Neutrophil (primary cell): ENCODE measurements at regions not wholly inside any gene's neighbourhood (a gene's known extent, or its start where the extent isn't known, plus 50 kb on each side); places are given as distances from the start of the nearest gene placed in this dataset.

ENCODE experiments used
- H3K27ac ChIP-seq: fragments of 200-600 bp; sonication (generic); 2 replicates; pipeline ENCODE4 v1.5.1; 2016; ENCODE audit warnings: mild to moderate bottlenecking, moderate library complexity
- H3K27me3 ChIP-seq: fragments of 200-600 bp; sonication (generic); 2 replicates; pipeline ENCODE4 v1.6.0; 2016; ENCODE audit warnings: mild to moderate bottlenecking
- H3K36me3 ChIP-seq: fragments of 200-600 bp; sonication (generic); 2 replicates; pipeline ENCODE4 v1.5.1; 2017
- H3K4me1 ChIP-seq, 2 experiments: fragments of 200-600 bp in 1 of 2; sonication (generic) in 1 of 2; 1 replicate in 1 of 2; 2 replicates in 1 of 2; pipeline versions ENCODE4 v1.5.1 to v1.6.1; 2013 to 2016; ENCODE audit warnings: low read depth in 1 of 2, low read length in 1 of 2, mild to moderate bottlenecking in 1 of 2, moderate library complexity in 1 of 2; ENCODE audit not compliant: control insufficient read depth in 1 of 2, insufficient read depth in 1 of 2
- H3K4me3 ChIP-seq, 2 experiments: fragments of 200-600 bp in 1 of 2; sonication (generic) in 1 of 2; 1 replicate in 1 of 2; 2 replicates in 1 of 2; pipeline ENCODE4 v1.5.1; 2013 to 2016; ENCODE audit warnings: low read depth in 1 of 2, low read length in 1 of 2, mild to moderate bottlenecking in 1 of 2, moderate library complexity in 1 of 2
- H3K9me3 ChIP-seq: fragments of 200-600 bp; sonication (generic); 2 replicates; pipeline ENCODE4 v1.5.1; 2016
- CTCF ChIP-seq: fragments of 200-600 bp; sonication (generic); IDR thresholded peaks from 2 replicates; pipeline ENCODE4 v1.5.1; 2016; ENCODE audit warnings: antibody characterized with exemption

- H3K27me3 ChIP-seq: no peaks in the 10 kb centered on the region
- H3K36me3 ChIP-seq: no peaks in the 10 kb centered on the region
- no peaks in the 10 kb centered on the region for H3K4me1 ChIP-seq
- H3K4me3 ChIP-seq: no peak overlapping the region
- H3K27ac ChIP-seq: no peak overlapping the region
- no peak for TF ChIP-seq CTCF
- H3K9me3 ChIP-seq: no peaks in the 10 kb centered on the region
These were observed 190.6 kb downstream of the PHLDA1 start for GRCh38 chr12:75840994-75841355.

- Histone ChIP-seq H3K4me3 (no peak overlapping the region), H3K9me3 (no peaks in the 10 kb centered on the region), H3K27ac (no peak overlapping the region), H3K27me3 (no peaks in the 10 kb centered on the region), H3K4me1 (no peaks in the 10 kb centered on the region), H3K36me3 (no peaks in the 10 kb centered on the region)
- TF ChIP-seq CTCF: no peak
These were observed 193.3 kb downstream of the PHLDA1 start for GRCh38 chr12:75838309-75838708.

DNA sequence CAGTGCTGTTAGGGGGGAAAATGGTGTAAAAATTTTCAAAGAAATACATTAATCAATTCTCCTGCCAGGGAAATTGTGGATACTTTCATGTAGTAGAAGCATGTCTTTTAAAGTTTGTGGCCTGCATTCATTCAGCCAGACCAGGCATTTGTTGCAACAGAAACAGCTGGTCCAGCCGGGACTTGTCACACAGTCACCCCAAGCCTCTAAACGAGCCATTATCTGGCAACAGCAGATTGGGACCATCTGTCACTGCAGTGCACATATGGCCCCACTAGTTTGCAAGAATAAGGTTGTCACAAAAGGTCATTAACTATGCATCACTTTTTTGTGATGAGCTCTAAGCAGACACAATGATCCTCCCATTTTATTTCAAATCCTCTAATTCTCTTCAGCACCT is 193.9 kb downstream of the PHLDA1 start:
- Histone ChIP-seq H3K36me3 (no peaks in the 10 kb centered on the region), H3K27ac (no peak overlapping the region)

DNA sequence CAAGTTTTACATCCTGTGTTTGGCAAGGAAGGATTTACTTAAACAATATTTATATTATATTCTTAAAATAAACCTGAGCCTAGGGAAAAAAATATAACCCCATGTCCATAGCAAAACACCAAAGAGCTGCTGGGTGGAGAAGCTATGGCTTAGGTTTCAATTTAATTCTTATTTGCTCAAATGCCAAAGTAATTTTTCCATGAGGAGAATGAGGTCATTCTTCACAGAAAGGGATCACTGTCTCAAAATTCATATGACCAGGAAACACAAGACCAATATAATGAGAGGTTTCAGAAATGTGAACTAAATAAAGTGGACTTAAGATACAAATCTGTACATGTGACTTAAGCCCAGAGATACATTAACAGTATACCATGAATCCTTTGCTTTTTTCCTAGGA is 195.0 kb downstream of the PHLDA1 start:
- Histone ChIP-seq H3K4me1 (no peaks in the 10 kb centered on the region), H3K36me3 (no peaks in the 10 kb centered on the region)
- TF ChIP-seq CTCF: no peak

More for the DNA sequence above, 193.9 kb downstream of the PHLDA1 start:
- Histone ChIP-seq H3K27me3 (no peaks in the 10 kb centered on the region), H3K9me3 (no peaks in the 10 kb centered on the region), H3K4me1 (no peaks in the 10 kb centered on the region), H3K4me3 (no peak overlapping the region)
- TF ChIP-seq CTCF: no peak

GRCh38 chr12:75834591-75834990 is 197.0 kb downstream of the PHLDA1 start:
- Histone ChIP-seq H3K4me1 (no peaks in the 10 kb centered on the region), H3K27ac (no peak overlapping the region), H3K27me3 (no peaks in the 10 kb centered on the region), H3K36me3 (no peaks in the 10 kb centered on the region), H3K4me3 (no peak overlapping the region), H3K9me3 (no peaks in the 10 kb centered on the region)
- TF ChIP-seq CTCF: no peak

More for the DNA sequence above, 195.0 kb downstream of the PHLDA1 start:
- Histone ChIP-seq H3K27ac (no peak overlapping the region), H3K27me3 (no peaks in the 10 kb centered on the region), H3K4me3 (no peak overlapping the region), H3K9me3 (no peaks in the 10 kb centered on the region)

GRCh38 chr12:75833268-75833667 is 198.3 kb downstream of the PHLDA1 start:
- no peak for TF ChIP-seq CTCF
- no peak overlapping the region for H3K4me3 ChIP-seq
- no peaks in the 10 kb centered on the region for H3K9me3 ChIP-seq
- no peaks in the 10 kb centered on the region for H3K4me1 ChIP-seq
- H3K27me3 ChIP-seq: no peaks in the 10 kb centered on the region
- H3K27ac ChIP-seq: no peak overlapping the region
- no peaks in the 10 kb centered on the region for H3K36me3 ChIP-seq
